BE2C (cell line): ENCODE measurements at regions not wholly inside any gene's neighbourhood (a gene's known extent, or its start where the extent isn't known, plus 50 kb on each side); places are given as distances from the start of the nearest gene placed in this dataset.

ENCODE experiments used
- DNase-seq: peaks from one replicate; pipeline ENCODE4 v3.0.0-alpha.2; 2020
- H3K27me3 ChIP-seq: fragments of 250-450 bp; sonication (Bioruptor Pico); 2 replicates; pipeline ENCODE4 v1.5.1; 2020; ENCODE audit warnings: mild to moderate bottlenecking
- H3K36me3 ChIP-seq: fragments of 250-450 bp; sonication (Bioruptor Pico); 2 replicates; pipeline ENCODE4 v1.5.1; 2020; ENCODE audit warnings: mild to moderate bottlenecking
- H3K4me1 ChIP-seq: fragments of 250-450 bp; sonication (Bioruptor Pico); 2 replicates; pipeline ENCODE4 v1.5.1; 2020
- H3K4me3 ChIP-seq: 2 replicates; pipeline ENCODE4 v1.5.1; 2011; ENCODE audit warnings: low read depth, low read length
- H3K9me3 ChIP-seq: fragments of 250-450 bp; sonication (Bioruptor Pico); 2 replicates; pipeline ENCODE4 v1.5.1; 2020
- TF ChIP-seq, protein P1 (sequence below): IDR thresholded peaks from 2 replicates; pipeline ENCODE4 v1.5.1; 2012; ENCODE audit warnings: mild to moderate bottlenecking, low read depth, low read length

GRCh38 chr21:27690426-27690825 is 723.5 kb upstream of the ADAMTS5 start:
- TF ChIP-seq, protein P1, sequence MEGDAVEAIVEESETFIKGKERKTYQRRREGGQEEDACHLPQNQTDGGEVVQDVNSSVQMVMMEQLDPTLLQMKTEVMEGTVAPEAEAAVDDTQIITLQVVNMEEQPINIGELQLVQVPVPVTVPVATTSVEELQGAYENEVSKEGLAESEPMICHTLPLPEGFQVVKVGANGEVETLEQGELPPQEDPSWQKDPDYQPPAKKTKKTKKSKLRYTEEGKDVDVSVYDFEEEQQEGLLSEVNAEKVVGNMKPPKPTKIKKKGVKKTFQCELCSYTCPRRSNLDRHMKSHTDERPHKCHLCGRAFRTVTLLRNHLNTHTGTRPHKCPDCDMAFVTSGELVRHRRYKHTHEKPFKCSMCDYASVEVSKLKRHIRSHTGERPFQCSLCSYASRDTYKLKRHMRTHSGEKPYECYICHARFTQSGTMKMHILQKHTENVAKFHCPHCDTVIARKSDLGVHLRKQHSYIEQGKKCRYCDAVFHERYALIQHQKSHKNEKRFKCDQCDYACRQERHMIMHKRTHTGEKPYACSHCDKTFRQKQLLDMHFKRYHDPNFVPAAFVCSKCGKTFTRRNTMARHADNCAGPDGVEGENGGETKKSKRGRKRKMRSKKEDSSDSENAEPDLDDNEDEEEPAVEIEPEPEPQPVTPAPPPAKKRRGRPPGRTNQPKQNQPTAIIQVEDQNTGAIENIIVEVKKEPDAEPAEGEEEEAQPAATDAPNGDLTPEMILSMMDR, result no peak
- H3K27me3 ChIP-seq, result no peaks in the 10 kb centered on the region
- H3K9me3 ChIP-seq, result no peaks in the 10 kb centered on the region
- H3K4me1 ChIP-seq, result no peaks in the 10 kb centered on the region
- no peaks in the 10 kb centered on the region for H3K36me3 ChIP-seq
- H3K4me3 ChIP-seq, result no peak overlapping the region
- DNase-seq, result no peak

DNA sequence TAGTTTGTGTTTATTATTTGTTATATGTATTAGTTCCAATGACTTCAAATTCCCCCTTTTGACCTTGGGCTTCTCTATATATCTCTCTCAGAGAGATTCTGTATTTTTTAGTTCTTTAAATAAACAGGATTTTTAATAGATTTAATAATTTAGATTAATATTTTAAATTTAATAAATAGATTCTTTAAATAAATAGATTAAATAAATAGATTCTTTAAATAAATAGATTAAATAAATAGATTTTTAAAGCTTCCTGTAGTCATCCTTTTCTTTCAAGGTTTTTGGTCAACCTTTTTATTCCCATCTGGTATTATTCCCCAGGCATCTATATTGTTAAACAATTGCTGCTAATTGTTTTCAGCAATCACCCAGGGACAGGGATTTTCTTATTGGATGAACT is 721.9 kb upstream of the ADAMTS5 start:
- H3K4me3 ChIP-seq, result no peak overlapping the region
- DNase-seq, result no peak
- no peaks in the 10 kb centered on the region for H3K36me3 ChIP-seq
- no peaks in the 10 kb centered on the region for H3K4me1 ChIP-seq
- H3K27me3 ChIP-seq, result no peaks in the 10 kb centered on the region
- TF ChIP-seq, protein P1, result no peak
- no peaks in the 10 kb centered on the region for H3K9me3 ChIP-seq

GRCh38 chr21:27683292-27683691 is 716.4 kb upstream of the ADAMTS5 start:
- TF ChIP-seq, protein P1, result no peak
- H3K36me3 ChIP-seq, result no peaks in the 10 kb centered on the region

DNA sequence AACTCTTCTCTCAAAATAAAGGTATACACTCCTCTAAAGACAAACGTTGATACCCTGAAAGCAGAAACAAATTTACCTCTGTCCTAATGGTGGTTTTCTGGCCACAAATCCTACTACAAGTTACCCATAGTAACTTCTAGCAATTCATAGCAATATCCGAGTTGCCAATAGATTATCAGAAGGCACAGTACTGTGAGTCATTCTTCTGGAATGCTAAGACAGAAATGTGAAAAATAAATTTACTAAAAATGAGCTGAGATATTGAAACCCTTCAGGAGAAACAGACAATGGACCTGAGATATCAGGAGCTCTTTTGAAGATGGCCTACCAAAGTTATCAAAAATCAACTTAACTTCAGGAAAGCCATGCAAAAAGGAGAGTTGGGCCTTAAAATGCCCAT is 715.0 kb upstream of the ADAMTS5 start:
- H3K27me3 ChIP-seq, result no peaks in the 10 kb centered on the region
- H3K9me3 ChIP-seq, result no peaks in the 10 kb centered on the region
- TF ChIP-seq, protein P1, result no peak
- no peak overlapping the region for H3K4me3 ChIP-seq
- no peak for DNase-seq
- H3K36me3 ChIP-seq, result no peaks in the 10 kb centered on the region
- no peaks in the 10 kb centered on the region for H3K4me1 ChIP-seq

More at GRCh38 chr21:27683292-27683691, 716.4 kb upstream of the ADAMTS5 start:
- Histone ChIP-seq H3K9me3 (no peaks in the 10 kb centered on the region), H3K4me1 (no peaks in the 10 kb centered on the region), H3K27me3 (no peaks in the 10 kb centered on the region), H3K4me3 (no peak overlapping the region)
- DNase-seq, result no peak

GRCh38 chr21:27681038-27681437 is 714.1 kb upstream of the ADAMTS5 start:
- H3K4me1 ChIP-seq, result no peaks in the 10 kb centered on the region
- H3K4me3 ChIP-seq, result no peak overlapping the region
- H3K36me3 ChIP-seq, result no peaks in the 10 kb centered on the region
- no peaks in the 10 kb centered on the region for H3K9me3 ChIP-seq
- TF ChIP-seq, protein P1, result no peak
- H3K27me3 ChIP-seq, result no peaks in the 10 kb centered on the region
- no peak for DNase-seq

GRCh38 chr21:27680181-27680580 is 713.3 kb upstream of the ADAMTS5 start:
- Histone ChIP-seq H3K4me1 (no peaks in the 10 kb centered on the region), H3K36me3 (no peaks in the 10 kb centered on the region), H3K9me3 (no peaks in the 10 kb centered on the region), H3K4me3 (no peak overlapping the region), H3K27me3 (no peaks in the 10 kb centered on the region)
- no peak for DNase-seq
- TF ChIP-seq, protein P1, result no peak
